Fibroblast of pulmonary artery (primary cell): ENCODE measurements at regions not wholly inside any gene's neighbourhood (a gene's known extent, or its start where the extent isn't known, plus 50 kb on each side); places are given as distances from the start of the nearest gene placed in this dataset.

Source experiments
- DNase-seq: peaks from one replicate; pipeline ENCODE4 v3.0.0-alpha.2; 2010; ENCODE audit warnings: low read depth
- H3K4me3 ChIP-seq: replicated peaks from 2 replicates; pipeline ENCODE4 v1.5.1; 2011; ENCODE audit warnings: low read depth, mild to moderate bottlenecking, control low read depth, low read length, moderate library complexity
- TF ChIP-seq, protein P1 (sequence below): IDR thresholded peaks from 2 replicates; pipeline ENCODE4 v1.5.1; 2011; ENCODE audit warnings: mild to moderate bottlenecking, control low read depth, low read length, inconsistent platforms; ENCODE audit errors: missing control alignments

- no peak for DNase-seq
- TF ChIP-seq, protein P1, sequence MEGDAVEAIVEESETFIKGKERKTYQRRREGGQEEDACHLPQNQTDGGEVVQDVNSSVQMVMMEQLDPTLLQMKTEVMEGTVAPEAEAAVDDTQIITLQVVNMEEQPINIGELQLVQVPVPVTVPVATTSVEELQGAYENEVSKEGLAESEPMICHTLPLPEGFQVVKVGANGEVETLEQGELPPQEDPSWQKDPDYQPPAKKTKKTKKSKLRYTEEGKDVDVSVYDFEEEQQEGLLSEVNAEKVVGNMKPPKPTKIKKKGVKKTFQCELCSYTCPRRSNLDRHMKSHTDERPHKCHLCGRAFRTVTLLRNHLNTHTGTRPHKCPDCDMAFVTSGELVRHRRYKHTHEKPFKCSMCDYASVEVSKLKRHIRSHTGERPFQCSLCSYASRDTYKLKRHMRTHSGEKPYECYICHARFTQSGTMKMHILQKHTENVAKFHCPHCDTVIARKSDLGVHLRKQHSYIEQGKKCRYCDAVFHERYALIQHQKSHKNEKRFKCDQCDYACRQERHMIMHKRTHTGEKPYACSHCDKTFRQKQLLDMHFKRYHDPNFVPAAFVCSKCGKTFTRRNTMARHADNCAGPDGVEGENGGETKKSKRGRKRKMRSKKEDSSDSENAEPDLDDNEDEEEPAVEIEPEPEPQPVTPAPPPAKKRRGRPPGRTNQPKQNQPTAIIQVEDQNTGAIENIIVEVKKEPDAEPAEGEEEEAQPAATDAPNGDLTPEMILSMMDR = no peak
- no peak overlapping the region for H3K4me3 ChIP-seq
Measured at GRCh38 chr3:66142079-66142478, 78.7 kb upstream of the SLC25A26 start.

- no peak overlapping the region for H3K4me3 ChIP-seq
- no peak for DNase-seq
- TF ChIP-seq, protein P1 = no peak
Measured at GRCh38 chr3:66140743-66141372, 79.9 kb upstream of the SLC25A26 start.

GRCh38 chr3:66140106-66140505 lies 80.7 kb upstream of the SLC25A26 start:
- TF ChIP-seq, protein P1 = no peak
- no peak overlapping the region for H3K4me3 ChIP-seq
- DNase-seq = no peak

GRCh38 chr3:66139415-66139814 lies 81.4 kb upstream of the SLC25A26 start:
- no peak for DNase-seq
- TF ChIP-seq, protein P1 = no peak
- H3K4me3 ChIP-seq = no peak overlapping the region

- peak; percentile 80 for DNase-seq
- H3K4me3 ChIP-seq = no peak overlapping the region
- TF ChIP-seq, protein P1 = peak; percentile 91
Measured at GRCh38 chr3:66138336-66139313, 82.2 kb upstream of the SLC25A26 start.

GRCh38 chr3:66136597-66136996 lies 84.2 kb upstream of the SLC25A26 start:
- TF ChIP-seq, protein P1 = no peak
- H3K4me3 ChIP-seq = no peak overlapping the region
- no peak for DNase-seq
